DOHH2 (cell line): ENCODE measurements at regions not wholly inside any gene's neighbourhood (a gene's known extent, or its start where the extent isn't known, plus 50 kb on each side); places are given as distances from the start of the nearest gene placed in this dataset.

ENCODE experiments used
- H3F3A ChIP-seq: fragments of 200-600 bp; sonication (generic), shearing (Covaris generic); 2 replicates; pipeline ENCODE4 v1.6.0; 2016; ENCODE audit warnings: antibody characterized with exemption, mild to moderate bottlenecking; ENCODE audit not compliant: control insufficient read depth, insufficient read depth
- H3K27ac ChIP-seq: fragments of 200-600 bp; sonication (generic); 2 replicates; pipeline ENCODE4 v1.5.1; 2014; ENCODE audit warnings: low read depth, mild to moderate bottlenecking, low read length, moderate library complexity
- H3K27me3 ChIP-seq: fragments of 200-600 bp; sonication (generic); 2 replicates; pipeline ENCODE4 v1.6.1; 2014; ENCODE audit warnings: mild to moderate bottlenecking, low read length, mixed read lengths; ENCODE audit not compliant: control insufficient read depth
- H3K36me3 ChIP-seq: fragments of 200-600 bp; sonication (generic); 2 replicates; pipeline ENCODE4 v1.6.1; 2014; ENCODE audit warnings: mild to moderate bottlenecking, low read length, moderate library complexity, mixed read lengths; ENCODE audit not compliant: control insufficient read depth
- H3K4me1 ChIP-seq: fragments of 200-600 bp; sonication (generic); 2 replicates; pipeline ENCODE4 v1.6.1; 2014; ENCODE audit warnings: mild to moderate bottlenecking, low read length, mixed read lengths; ENCODE audit not compliant: control insufficient read depth
- H3K4me2 ChIP-seq: fragments of 200-600 bp; sonication (generic); 2 replicates; pipeline ENCODE4 v1.6.0; 2014; ENCODE audit warnings: mild to moderate bottlenecking, low read length, moderate library complexity
- H3K4me3 ChIP-seq: fragments of 200-600 bp; sonication (generic); 2 replicates; pipeline ENCODE4 v1.5.1; 2014; ENCODE audit warnings: mild to moderate bottlenecking, low read length, mixed read lengths
- H3K79me2 ChIP-seq: fragments of 200-600 bp; sonication (generic); 2 replicates; pipeline ENCODE4 v1.6.1; 2014; ENCODE audit warnings: mild to moderate bottlenecking, low read length, mixed read lengths; ENCODE audit not compliant: control insufficient read depth
- H3K9me2 ChIP-seq: fragments of 200-600 bp; sonication (generic); replicated peaks from 2 replicates; pipeline ENCODE4 v1.6.1; 2014; ENCODE audit warnings: mild to moderate bottlenecking, low read length, mixed read lengths; ENCODE audit not compliant: control insufficient read depth
- H3K9me3 ChIP-seq: fragments of 200-600 bp; sonication (generic); 2 replicates; pipeline ENCODE4 v1.6.1; 2014; ENCODE audit warnings: antibody characterized with exemption, low read length, mixed read lengths; ENCODE audit not compliant: control insufficient read depth, insufficient read depth
- H4K20me1 ChIP-seq: fragments of 200-600 bp; sonication (generic); 2 replicates; pipeline ENCODE4 v1.6.0; 2014; ENCODE audit warnings: low read depth, mild to moderate bottlenecking, antibody characterized with exemption, low read length, moderate library complexity; ENCODE audit not compliant: control insufficient read depth, insufficient read depth
- CTCF ChIP-seq: fragments of 200-600 bp; sonication (generic); IDR thresholded peaks from one replicate; pipeline ENCODE4 v1.5.1; 2014; ENCODE audit warnings: antibody characterized with exemption, mild to moderate bottlenecking, low read depth, low read length; ENCODE audit not compliant: poor library complexity, severe bottlenecking
- EZH2phosphoT487 ChIP-seq: fragments of 200-600 bp; sonication (generic); IDR thresholded peaks from 2 replicates; pipeline ENCODE4 v1.6.1; 2017; ENCODE audit warnings: borderline replicate concordance, mild to moderate bottlenecking, antibody characterized with exemption, low read length, moderate library complexity, mixed read lengths

GRCh38 chr9:10899509-10899908 is 286.7 kb upstream of the PTPRD start:
- Histone ChIP-seq H3K9me3 (0 out of 2 replicates have a peak, but pooled peaks cover 5% of the 10 kb centered on the region), H3K4me2 (no peak overlapping the region), H3K27ac (no peak overlapping the region), H3K9me2 (no peaks in the 10 kb centered on the region), H3K27me3 (no peaks in the 10 kb centered on the region), H3F3A (no peaks in the 10 kb centered on the region), H3K79me2 (no peaks in the 10 kb centered on the region), H3K4me1 (no peaks in the 10 kb centered on the region), H3K36me3 (no peaks in the 10 kb centered on the region), H4K20me1 (no peaks in the 10 kb centered on the region), H3K4me3 (no peak overlapping the region)
- TF ChIP-seq CTCF (no peak), EZH2phosphoT487 (no peak)

- Histone ChIP-seq H3K9me2 (no peaks in the 10 kb centered on the region), H3K79me2 (no peaks in the 10 kb centered on the region), H3K4me2 (no peak overlapping the region), H3K27me3 (no peaks in the 10 kb centered on the region), H4K20me1 (no peaks in the 10 kb centered on the region), H3K9me3 (0 out of 2 replicates have a peak, but pooled peaks cover 5% of the 10 kb centered on the region), H3K4me1 (no peaks in the 10 kb centered on the region), H3K27ac (no peak overlapping the region), H3K36me3 (no peaks in the 10 kb centered on the region), H3K4me3 (no peak overlapping the region), H3F3A (no peaks in the 10 kb centered on the region)
- no peak for TF ChIP-seq CTCF
- TF ChIP-seq EZH2phosphoT487, result no peak
Observed at GRCh38 chr9:10903969-10904368, 291.2 kb upstream of the PTPRD start.

GRCh38 chr9:10910779-10911178 is 298.0 kb upstream of the PTPRD start:
- Histone ChIP-seq H4K20me1 (no peaks in the 10 kb centered on the region), H3K9me2 (no peaks in the 10 kb centered on the region), H3K27me3 (no peaks in the 10 kb centered on the region), H3K4me1 (no peaks in the 10 kb centered on the region), H3K79me2 (no peaks in the 10 kb centered on the region), H3K4me2 (no peak overlapping the region), H3K36me3 (no peaks in the 10 kb centered on the region), H3F3A (no peaks in the 10 kb centered on the region), H3K4me3 (no peak overlapping the region), H3K27ac (no peak overlapping the region), H3K9me3 (no peaks in the 10 kb centered on the region; the same call in 1 of the 2 replicates)
- no peak for TF ChIP-seq CTCF
- no peak for TF ChIP-seq EZH2phosphoT487

GRCh38 chr9:10911373-10911772 is 298.6 kb upstream of the PTPRD start:
- Histone ChIP-seq H3K4me2 (no peak overlapping the region), H3F3A (no peaks in the 10 kb centered on the region), H3K4me1 (no peaks in the 10 kb centered on the region), H3K9me2 (no peaks in the 10 kb centered on the region), H3K9me3 (no peaks in the 10 kb centered on the region; the same call in 1 of the 2 replicates), H3K27ac (no peak overlapping the region), H3K27me3 (no peaks in the 10 kb centered on the region), H3K79me2 (no peaks in the 10 kb centered on the region), H3K4me3 (no peak overlapping the region), H3K36me3 (no peaks in the 10 kb centered on the region), H4K20me1 (no peaks in the 10 kb centered on the region)
- TF ChIP-seq EZH2phosphoT487, result no peak
